SU-DHL-6 (cell line): ENCODE measurements at regions not wholly inside any gene's neighbourhood (a gene's known extent, or its start where the extent isn't known, plus 50 kb on each side); places are given as distances from the start of the nearest gene placed in this dataset.

Experiments
- H2AFZ ChIP-seq: fragments of 200-600 bp; sonication (generic); 2 replicates; pipeline ENCODE4 v1.6.1; 2014; ENCODE audit warnings: low read depth, mild to moderate bottlenecking, moderate library complexity, mixed read lengths, antibody characterized with exemption, low read length; ENCODE audit not compliant: severe bottlenecking
- H3F3A ChIP-seq: fragments of 200-600 bp; shearing (Covaris generic); 2 replicates; pipeline ENCODE4 v1.6.0; 2016; ENCODE audit warnings: antibody characterized with exemption, mild to moderate bottlenecking; ENCODE audit not compliant: insufficient read depth
- H3K27ac ChIP-seq: fragments of 200-600 bp; sonication (generic); 2 replicates; pipeline ENCODE4 v1.5.1; 2016; ENCODE audit warnings: low read depth, mild to moderate bottlenecking, low read length, moderate library complexity, mixed read lengths
- H3K27me3 ChIP-seq: fragments of 200-600 bp; sonication (generic), shearing (Covaris generic); 2 replicates; pipeline ENCODE4 v1.6.0; 2014; ENCODE audit warnings: mild to moderate bottlenecking, low read length
- H3K36me3 ChIP-seq: fragments of 200-600 bp; sonication (generic); 2 replicates; pipeline ENCODE4 v1.6.1; 2014; ENCODE audit warnings: mild to moderate bottlenecking, low read length, mixed read lengths
- H3K4me2 ChIP-seq: fragments of 300-600, 200-600 bp; shearing (Covaris generic), sonication (generic); 2 replicates; pipeline ENCODE4 v1.6.0; 2014; ENCODE audit warnings: low read length, low read depth, mild to moderate bottlenecking; ENCODE audit not compliant: poor library complexity, severe bottlenecking
- H3K4me3 ChIP-seq: fragments of 200-600 bp; sonication (generic); 2 replicates; pipeline ENCODE4 v1.5.1; 2014; ENCODE audit warnings: antibody characterized with exemption, low read length, mild to moderate bottlenecking, mixed read lengths; ENCODE audit not compliant: insufficient read depth, poor library complexity, severe bottlenecking
- H3K79me2 ChIP-seq: fragments of 200-600 bp; sonication (generic); 2 replicates; pipeline ENCODE4 v1.6.1; 2014; ENCODE audit warnings: mild to moderate bottlenecking, low read length, moderate library complexity; ENCODE audit not compliant: insufficient read depth
- H3K9ac ChIP-seq: fragments of 200-600 bp; sonication (generic); 2 replicates; pipeline ENCODE4 v1.7.0; 2014; ENCODE audit warnings: mild to moderate bottlenecking, low read length
- H3K9me2 ChIP-seq: fragments of 200-600 bp; sonication (generic); replicated peaks from 2 replicates; pipeline ENCODE4 v1.6.1; 2014; ENCODE audit warnings: low read length; ENCODE audit not compliant: insufficient read depth
- H3K9me3 ChIP-seq: fragments of 200-600 bp; sonication (generic); 2 replicates; pipeline ENCODE4 v1.6.1; 2014; ENCODE audit warnings: low read length, mixed read lengths; ENCODE audit not compliant: insufficient read depth
- H4K20me1 ChIP-seq: fragments of 200-600 bp; sonication (generic); 2 replicates; pipeline ENCODE4 v1.6.1; 2014; ENCODE audit warnings: low read depth, mild to moderate bottlenecking, antibody characterized with exemption, low read length, moderate library complexity, mixed read lengths
- EZH2phosphoT487 ChIP-seq: fragments of 200-600 bp; sonication (generic), shearing (Covaris generic); conservative IDR thresholded peaks from 2 replicates; pipeline ENCODE4 v1.6.1; 2018; ENCODE audit warnings: mild to moderate bottlenecking, antibody characterized with exemption, low read length, moderate library complexity, mixed read lengths
- TF ChIP-seq, protein P1 (sequence below): fragments of 200-600 bp; sonication (generic); IDR thresholded peaks from one replicate; pipeline ENCODE4 v1.5.1; 2017; ENCODE audit warnings: antibody characterized with exemption, mild to moderate bottlenecking, low read length, moderate library complexity; ENCODE audit not compliant: insufficient read depth, poor library complexity, severe bottlenecking

DNA sequence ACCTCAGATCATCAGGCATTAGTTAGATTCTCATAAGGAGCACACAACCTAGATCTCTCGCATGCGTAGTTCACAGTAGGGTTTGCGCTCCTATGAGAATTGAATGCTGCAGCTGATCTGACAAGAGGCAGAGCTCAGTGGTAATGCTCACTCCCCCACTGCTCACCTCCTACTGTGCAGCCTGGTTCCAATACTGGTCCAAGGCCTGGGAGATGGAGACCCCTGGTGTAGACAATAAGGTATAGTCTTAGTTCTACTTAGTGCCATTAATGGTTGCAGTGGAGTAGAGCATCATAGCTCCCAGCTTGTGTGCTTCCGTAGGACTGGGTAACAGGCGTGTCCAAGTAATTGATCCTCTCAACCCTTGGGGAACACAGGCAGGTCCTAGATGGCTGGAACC is 70.4 kb upstream of the ANKRD55 start:
- Histone ChIP-seq H3K27ac (no peak overlapping the region), H3K4me2 (no peak overlapping the region), H3K79me2 (no peaks in the 10 kb centered on the region), H3K9ac (no peak overlapping the region), H3K9me3 (no peaks in the 10 kb centered on the region), H3F3A (no peaks in the 10 kb centered on the region), H3K4me3 (no peak overlapping the region), H3K9me2 (no peaks in the 10 kb centered on the region), H2AFZ (no peak overlapping the region), H4K20me1 (no peaks in the 10 kb centered on the region), H3K36me3 (no peaks in the 10 kb centered on the region), H3K27me3 (no peaks in the 10 kb centered on the region)
- TF ChIP-seq, protein P1, sequence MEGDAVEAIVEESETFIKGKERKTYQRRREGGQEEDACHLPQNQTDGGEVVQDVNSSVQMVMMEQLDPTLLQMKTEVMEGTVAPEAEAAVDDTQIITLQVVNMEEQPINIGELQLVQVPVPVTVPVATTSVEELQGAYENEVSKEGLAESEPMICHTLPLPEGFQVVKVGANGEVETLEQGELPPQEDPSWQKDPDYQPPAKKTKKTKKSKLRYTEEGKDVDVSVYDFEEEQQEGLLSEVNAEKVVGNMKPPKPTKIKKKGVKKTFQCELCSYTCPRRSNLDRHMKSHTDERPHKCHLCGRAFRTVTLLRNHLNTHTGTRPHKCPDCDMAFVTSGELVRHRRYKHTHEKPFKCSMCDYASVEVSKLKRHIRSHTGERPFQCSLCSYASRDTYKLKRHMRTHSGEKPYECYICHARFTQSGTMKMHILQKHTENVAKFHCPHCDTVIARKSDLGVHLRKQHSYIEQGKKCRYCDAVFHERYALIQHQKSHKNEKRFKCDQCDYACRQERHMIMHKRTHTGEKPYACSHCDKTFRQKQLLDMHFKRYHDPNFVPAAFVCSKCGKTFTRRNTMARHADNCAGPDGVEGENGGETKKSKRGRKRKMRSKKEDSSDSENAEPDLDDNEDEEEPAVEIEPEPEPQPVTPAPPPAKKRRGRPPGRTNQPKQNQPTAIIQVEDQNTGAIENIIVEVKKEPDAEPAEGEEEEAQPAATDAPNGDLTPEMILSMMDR: no peak
- TF ChIP-seq EZH2phosphoT487: no peak

- Histone ChIP-seq H3F3A (no peaks in the 10 kb centered on the region), H3K9me3 (no peaks in the 10 kb centered on the region), H3K27me3 (no peaks in the 10 kb centered on the region), H3K9me2 (no peaks in the 10 kb centered on the region), H3K79me2 (no peaks in the 10 kb centered on the region), H2AFZ (no peak overlapping the region), H3K4me3 (no peak overlapping the region), H4K20me1 (no peaks in the 10 kb centered on the region), H3K27ac (no peak overlapping the region), H3K36me3 (no peaks in the 10 kb centered on the region), H3K9ac (no peak overlapping the region), H3K4me2 (no peak overlapping the region)
- TF ChIP-seq EZH2phosphoT487: no peak
- TF ChIP-seq, protein P1: no peak
These were observed 68.9 kb upstream of the ANKRD55 start for GRCh38 chr5:56302027-56302426.

GRCh38 chr5:56301069-56301468 is 67.9 kb upstream of the ANKRD55 start:
- H3K27ac ChIP-seq: no peak overlapping the region
- no peaks in the 10 kb centered on the region for H3K27me3 ChIP-seq
- H3K79me2 ChIP-seq: no peaks in the 10 kb centered on the region
- H3F3A ChIP-seq: no peaks in the 10 kb centered on the region
- no peaks in the 10 kb centered on the region for H3K9me3 ChIP-seq
- no peak overlapping the region for H3K9ac ChIP-seq
- no peak overlapping the region for H3K4me3 ChIP-seq
- no peaks in the 10 kb centered on the region for H4K20me1 ChIP-seq
- no peaks in the 10 kb centered on the region for H3K9me2 ChIP-seq
- H2AFZ ChIP-seq: no peak overlapping the region
- TF ChIP-seq, protein P1: no peak
- TF ChIP-seq EZH2phosphoT487: no peak
- no peak overlapping the region for H3K4me2 ChIP-seq
- no peaks in the 10 kb centered on the region for H3K36me3 ChIP-seq
